ENCODE measurements at regions not wholly inside any gene's neighbourhood (a gene's known extent, or its start where the extent isn't known, plus 50 kb on each side); places are given as distances from the start of the nearest gene placed in this dataset.

GRCh38 chr6:19731282-19731681 is 105.9 kb upstream of the ID4 start:
- H3K9me3 ChIP-seq (ENCODE audit: control insufficient read depth in 3 of 3, low read length in 3 of 3): peaks cover 0 to 1% (median 0%) of the 10 kb centered on the region in 3 donors
- H3K27ac ChIP-seq (ENCODE audit: low read depth, low read length): no peak overlapping the region
- no peaks in the 10 kb centered on the region for H3K27me3 ChIP-seq (ENCODE audit: control insufficient read depth in 3 of 3, insufficient read depth in 3 of 3, low read length in 3 of 3)
- no peaks in the 10 kb centered on the region for H3K4me1 ChIP-seq (ENCODE audit: control insufficient read depth in 3 of 3, insufficient read depth in 3 of 3, low read length in 3 of 3)
- H3K4me3 ChIP-seq (ENCODE audit: low read length in 3 of 3): no peak overlapping the region
- H3K36me3 ChIP-seq (ENCODE audit: control insufficient read depth in 3 of 3, insufficient read depth in 3 of 3, low read length in 3 of 3): no peaks in the 10 kb centered on the region
- no peak overlapping the region for H3K9ac ChIP-seq (ENCODE audit: low read depth in 1 of 3, low read length in 3 of 3)

GRCh38 chr6:19734061-19734460 is 103.1 kb upstream of the ID4 start:
- no peaks in the 10 kb centered on the region for H3K4me1 ChIP-seq (ENCODE audit: control insufficient read depth in 3 of 3, insufficient read depth in 3 of 3, low read length in 3 of 3)
- H3K9me3 ChIP-seq (ENCODE audit: control insufficient read depth in 3 of 3, low read length in 3 of 3): peaks cover 0 to 1% (median 0%) of the 10 kb centered on the region in 3 donors
- no peak overlapping the region for H3K4me3 ChIP-seq (ENCODE audit: low read length in 3 of 3)
- no peak overlapping the region for H3K27ac ChIP-seq (ENCODE audit: low read depth, low read length)
- H3K36me3 ChIP-seq (ENCODE audit: control insufficient read depth in 3 of 3, insufficient read depth in 3 of 3, low read length in 3 of 3): no peaks in the 10 kb centered on the region
- H3K9ac ChIP-seq (ENCODE audit: low read depth in 1 of 3, low read length in 3 of 3): no peak overlapping the region
- no peaks in the 10 kb centered on the region for H3K27me3 ChIP-seq (ENCODE audit: control insufficient read depth in 3 of 3, insufficient read depth in 3 of 3, low read length in 3 of 3)

- no peak overlapping the region for H3K27ac ChIP-seq (ENCODE audit: low read depth, low read length)
- H3K36me3 ChIP-seq (ENCODE audit: control insufficient read depth in 3 of 3, insufficient read depth in 3 of 3, low read length in 3 of 3): no peaks in the 10 kb centered on the region
- peaks cover 0 to 1% (median 0%) of the 10 kb centered on the region in 3 donors for H3K9me3 ChIP-seq (ENCODE audit: control insufficient read depth in 3 of 3, low read length in 3 of 3)
Observed at GRCh38 chr6:19734519-19734918, 102.7 kb upstream of the ID4 start.

DNA sequence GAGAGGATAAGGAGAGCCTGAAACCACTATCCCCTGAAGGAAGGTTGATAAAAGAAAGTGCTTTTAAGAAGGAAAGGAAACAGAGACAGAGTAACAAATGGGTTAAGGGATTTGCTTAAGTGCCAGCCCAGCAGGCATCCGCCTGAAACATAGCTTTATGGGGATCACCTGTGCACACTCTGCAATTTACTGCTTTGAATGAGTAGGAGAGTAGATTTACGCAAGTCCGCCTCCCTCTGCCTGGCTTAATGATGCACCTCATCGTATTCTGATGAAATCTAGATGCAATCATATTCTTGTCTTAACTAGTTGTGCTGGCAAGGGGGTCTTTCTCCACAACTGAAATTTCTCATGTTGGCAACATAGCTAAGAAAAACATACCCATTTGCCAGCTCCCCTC is 101.1 kb upstream of the ID4 start:
- no peak overlapping the region for H3K9ac ChIP-seq (ENCODE audit: low read depth in 1 of 3, low read length in 3 of 3)
- H3K9me3 ChIP-seq (ENCODE audit: control insufficient read depth in 3 of 3, low read length in 3 of 3): no peaks in the 10 kb centered on the region
- no peaks in the 10 kb centered on the region for H3K4me1 ChIP-seq (ENCODE audit: control insufficient read depth in 3 of 3, insufficient read depth in 3 of 3, low read length in 3 of 3)
- H3K27ac ChIP-seq (ENCODE audit: low read depth, low read length): no peak overlapping the region
- no peaks in the 10 kb centered on the region for H3K36me3 ChIP-seq (ENCODE audit: control insufficient read depth in 3 of 3, insufficient read depth in 3 of 3, low read length in 3 of 3)
- H3K27me3 ChIP-seq (ENCODE audit: control insufficient read depth in 3 of 3, insufficient read depth in 3 of 3, low read length in 3 of 3): no peaks in the 10 kb centered on the region
- no peak overlapping the region for H3K4me3 ChIP-seq (ENCODE audit: low read length in 3 of 3)

More at GRCh38 chr6:19734519-19734918, 102.7 kb upstream of the ID4 start:
- Histone ChIP-seq H3K9ac (ENCODE audit: low read depth in 1 of 3, low read length in 3 of 3) (no peak overlapping the region), H3K4me1 (ENCODE audit: control insufficient read depth in 3 of 3, insufficient read depth in 3 of 3, low read length in 3 of 3) (no peaks in the 10 kb centered on the region), H3K4me3 (ENCODE audit: low read length in 3 of 3) (no peak overlapping the region), H3K27me3 (ENCODE audit: control insufficient read depth in 3 of 3, insufficient read depth in 3 of 3, low read length in 3 of 3) (no peaks in the 10 kb centered on the region)

DNA sequence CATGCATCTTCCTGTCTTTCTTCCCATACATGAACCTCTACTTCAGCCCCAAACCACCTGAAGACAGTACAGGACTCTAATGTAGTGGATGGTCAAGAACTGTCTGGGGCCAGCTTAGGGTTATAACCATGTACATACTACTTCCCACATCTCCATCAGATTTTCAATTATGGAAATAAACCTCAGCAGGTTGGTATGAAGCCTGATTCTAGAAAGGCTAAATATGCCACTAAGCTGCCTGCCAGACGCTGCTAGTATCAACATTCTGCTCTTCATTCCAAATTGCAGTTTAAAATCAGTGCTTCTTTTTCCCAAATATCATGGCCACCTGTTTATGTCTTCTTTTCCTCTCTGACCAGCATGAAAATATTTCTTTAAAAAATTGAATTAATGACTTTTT is 99.2 kb upstream of the ID4 start:
- Histone ChIP-seq H3K4me1 (ENCODE audit: control insufficient read depth in 3 of 3, insufficient read depth in 3 of 3, low read length in 3 of 3) (no peaks in the 10 kb centered on the region), H3K27me3 (ENCODE audit: control insufficient read depth in 3 of 3, insufficient read depth in 3 of 3, low read length in 3 of 3) (no peaks in the 10 kb centered on the region), H3K4me3 (ENCODE audit: low read length in 3 of 3) (no peak overlapping the region), H3K9me3 (ENCODE audit: control insufficient read depth in 3 of 3, low read length in 3 of 3) (no peaks in the 10 kb centered on the region), H3K27ac (ENCODE audit: low read depth, low read length) (no peak overlapping the region), H3K9ac (ENCODE audit: low read depth in 1 of 3, low read length in 3 of 3) (no peak overlapping the region), H3K36me3 (ENCODE audit: control insufficient read depth in 3 of 3, insufficient read depth in 3 of 3, low read length in 3 of 3) (no peaks in the 10 kb centered on the region)

DNA sequence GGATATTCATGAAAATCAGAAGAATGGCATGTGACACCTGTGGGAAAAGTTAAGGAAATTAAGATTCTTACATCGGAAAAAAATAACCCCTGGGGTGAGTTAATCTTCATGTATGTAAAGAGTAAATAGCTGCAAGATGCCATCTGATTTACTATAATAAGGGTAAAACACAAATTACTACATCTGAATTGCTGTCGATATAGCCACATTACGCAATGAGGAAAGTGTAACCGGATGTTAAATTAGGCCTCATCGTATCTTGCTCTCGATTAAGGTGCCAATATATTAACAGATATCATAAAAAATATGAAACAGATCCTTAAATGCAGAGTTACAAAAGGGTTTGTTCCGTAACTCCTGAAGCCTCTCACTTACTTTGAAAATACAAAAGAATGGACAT is 87.4 kb upstream of the ID4 start:
- no peak overlapping the region for H3K4me3 ChIP-seq (ENCODE audit: low read length in 3 of 3)
- H3K27me3 ChIP-seq (ENCODE audit: control insufficient read depth in 3 of 3, insufficient read depth in 3 of 3, low read length in 3 of 3): no peaks in the 10 kb centered on the region
- no peak overlapping the region for H3K9ac ChIP-seq (ENCODE audit: low read depth in 1 of 3, low read length in 3 of 3)
- H3K27ac ChIP-seq (ENCODE audit: low read depth, low read length): no peak overlapping the region
- H3K9me3 ChIP-seq (ENCODE audit: control insufficient read depth in 3 of 3, low read length in 3 of 3): peaks cover 0 to 2% (median 0%) of the 10 kb centered on the region in 3 donors
- no peaks in the 10 kb centered on the region for H3K4me1 ChIP-seq (ENCODE audit: control insufficient read depth in 3 of 3, insufficient read depth in 3 of 3, low read length in 3 of 3)
- no peaks in the 10 kb centered on the region for H3K36me3 ChIP-seq (ENCODE audit: control insufficient read depth in 3 of 3, insufficient read depth in 3 of 3, low read length in 3 of 3)

- Histone ChIP-seq H3K4me3 (ENCODE audit: low read length in 3 of 3) (no peak overlapping the region), H3K9ac (ENCODE audit: low read depth in 1 of 3, low read length in 3 of 3) (no peak overlapping the region), H3K4me1 (ENCODE audit: control insufficient read depth in 3 of 3, insufficient read depth in 3 of 3, low read length in 3 of 3) (no peaks in the 10 kb centered on the region), H3K27me3 (ENCODE audit: control insufficient read depth in 3 of 3, insufficient read depth in 3 of 3, low read length in 3 of 3) (no peaks in the 10 kb centered on the region), H3K9me3 (ENCODE audit: control insufficient read depth in 3 of 3, low read length in 3 of 3) (no peaks in the 10 kb centered on the region), H3K36me3 (ENCODE audit: control insufficient read depth in 3 of 3, insufficient read depth in 3 of 3, low read length in 3 of 3) (no peaks in the 10 kb centered on the region), H3K27ac (ENCODE audit: low read depth, low read length) (no peak overlapping the region)
Observed at GRCh38 chr6:19752746-19753145, 84.4 kb upstream of the ID4 start.

DNA sequence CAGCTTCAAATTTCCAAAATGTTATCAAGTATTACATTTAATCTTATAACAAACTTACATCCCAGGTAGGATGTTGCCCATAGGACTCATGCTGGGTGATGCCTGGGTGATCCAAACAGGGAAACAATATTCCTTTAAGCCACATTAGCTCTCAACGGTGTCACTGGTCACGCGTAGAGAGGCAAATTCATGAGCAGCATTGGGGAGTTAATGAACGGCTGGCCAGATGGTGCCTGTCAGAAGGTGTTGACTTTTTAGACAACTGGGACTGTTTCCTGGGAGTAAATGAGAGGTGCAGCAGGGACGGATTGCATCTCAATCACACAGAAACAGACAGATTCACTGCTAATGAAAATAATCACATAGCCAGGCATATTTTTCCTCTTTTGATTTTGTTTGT is 83.3 kb upstream of the ID4 start:
- no peak overlapping the region for H3K27ac ChIP-seq (ENCODE audit: low read depth, low read length)
- no peaks in the 10 kb centered on the region for H3K27me3 ChIP-seq (ENCODE audit: control insufficient read depth in 3 of 3, insufficient read depth in 3 of 3, low read length in 3 of 3)
- no peaks in the 10 kb centered on the region for H3K4me1 ChIP-seq (ENCODE audit: control insufficient read depth in 3 of 3, insufficient read depth in 3 of 3, low read length in 3 of 3)
- no peak overlapping the region for H3K9ac ChIP-seq (ENCODE audit: low read depth in 1 of 3, low read length in 3 of 3)
- H3K9me3 ChIP-seq (ENCODE audit: control insufficient read depth in 3 of 3, low read length in 3 of 3): no peaks in the 10 kb centered on the region
- H3K4me3 ChIP-seq (ENCODE audit: low read length in 3 of 3): no peak overlapping the region
- H3K36me3 ChIP-seq (ENCODE audit: control insufficient read depth in 3 of 3, insufficient read depth in 3 of 3, low read length in 3 of 3): no peaks in the 10 kb centered on the region

GRCh38 chr6:19754686-19755085 is 82.5 kb upstream of the ID4 start:
- no peak overlapping the region for H3K9ac ChIP-seq (ENCODE audit: low read depth in 1 of 3, low read length in 3 of 3)

GRCh38 chr6:19755181-19755580 is 82.0 kb upstream of the ID4 start:
- H3K27ac ChIP-seq (ENCODE audit: low read depth, low read length): no peak overlapping the region
- no peak overlapping the region for H3K9ac ChIP-seq (ENCODE audit: low read depth in 1 of 3, low read length in 3 of 3)
- no peak overlapping the region for H3K4me3 ChIP-seq (ENCODE audit: low read length in 3 of 3)
- no peaks in the 10 kb centered on the region for H3K36me3 ChIP-seq (ENCODE audit: control insufficient read depth in 3 of 3, insufficient read depth in 3 of 3, low read length in 3 of 3)
- H3K4me1 ChIP-seq (ENCODE audit: control insufficient read depth in 3 of 3, insufficient read depth in 3 of 3, low read length in 3 of 3): no peaks in the 10 kb centered on the region
- no peaks in the 10 kb centered on the region for H3K9me3 ChIP-seq (ENCODE audit: control insufficient read depth in 3 of 3, low read length in 3 of 3)
- H3K27me3 ChIP-seq (ENCODE audit: control insufficient read depth in 3 of 3, insufficient read depth in 3 of 3, low read length in 3 of 3): no peaks in the 10 kb centered on the region

More at GRCh38 chr6:19754686-19755085, 82.5 kb upstream of the ID4 start:
- no peak overlapping the region for H3K4me3 ChIP-seq (ENCODE audit: low read length in 3 of 3)
- H3K27ac ChIP-seq (ENCODE audit: low read depth, low read length): no peak overlapping the region
- no peaks in the 10 kb centered on the region for H3K36me3 ChIP-seq (ENCODE audit: control insufficient read depth in 3 of 3, insufficient read depth in 3 of 3, low read length in 3 of 3)
- no peaks in the 10 kb centered on the region for H3K27me3 ChIP-seq (ENCODE audit: control insufficient read depth in 3 of 3, insufficient read depth in 3 of 3, low read length in 3 of 3)
- H3K4me1 ChIP-seq (ENCODE audit: control insufficient read depth in 3 of 3, insufficient read depth in 3 of 3, low read length in 3 of 3): no peaks in the 10 kb centered on the region
- no peaks in the 10 kb centered on the region for H3K9me3 ChIP-seq (ENCODE audit: control insufficient read depth in 3 of 3, low read length in 3 of 3)

DNA sequence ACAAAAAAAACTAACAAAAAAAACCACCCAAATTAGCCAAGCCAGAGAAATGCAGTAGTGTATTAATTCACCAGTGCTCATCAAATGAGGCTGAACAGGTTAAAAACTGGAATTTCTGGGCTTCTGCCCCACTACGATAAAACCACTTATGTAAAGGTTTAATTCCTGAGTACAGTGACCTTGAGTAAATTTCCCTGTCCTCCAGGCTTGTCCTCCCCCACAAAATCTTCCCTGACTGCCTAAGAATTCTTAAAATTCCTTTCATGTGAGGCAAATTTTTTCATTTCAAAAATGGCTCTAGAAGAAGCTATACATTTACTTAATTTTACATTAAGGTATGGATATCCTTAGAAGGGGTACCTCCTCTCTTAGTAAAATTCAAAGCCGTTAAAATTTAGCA is 80.1 kb upstream of the ID4 start:
- Histone ChIP-seq H3K36me3 (ENCODE audit: control insufficient read depth in 3 of 3, insufficient read depth in 3 of 3, low read length in 3 of 3) (no peaks in the 10 kb centered on the region), H3K4me3 (ENCODE audit: low read length in 3 of 3) (no peak overlapping the region), H3K27me3 (ENCODE audit: control insufficient read depth in 3 of 3, insufficient read depth in 3 of 3, low read length in 3 of 3) (no peaks in the 10 kb centered on the region), H3K4me1 (ENCODE audit: control insufficient read depth in 3 of 3, insufficient read depth in 3 of 3, low read length in 3 of 3) (no peaks in the 10 kb centered on the region), H3K9ac (ENCODE audit: low read depth in 1 of 3, low read length in 3 of 3) (no peak overlapping the region), H3K27ac (ENCODE audit: low read depth, low read length) (no peak overlapping the region), H3K9me3 (ENCODE audit: control insufficient read depth in 3 of 3, low read length in 3 of 3) (no peaks in the 10 kb centered on the region)

All from skeletal muscle tissue (tissue), 3 donors.